ENCODE measurements at regions not wholly inside any gene's neighbourhood (a gene's known extent, or its start where the extent isn't known, plus 50 kb on each side); places are given as distances from the start of the nearest gene placed in this dataset.

DNA sequence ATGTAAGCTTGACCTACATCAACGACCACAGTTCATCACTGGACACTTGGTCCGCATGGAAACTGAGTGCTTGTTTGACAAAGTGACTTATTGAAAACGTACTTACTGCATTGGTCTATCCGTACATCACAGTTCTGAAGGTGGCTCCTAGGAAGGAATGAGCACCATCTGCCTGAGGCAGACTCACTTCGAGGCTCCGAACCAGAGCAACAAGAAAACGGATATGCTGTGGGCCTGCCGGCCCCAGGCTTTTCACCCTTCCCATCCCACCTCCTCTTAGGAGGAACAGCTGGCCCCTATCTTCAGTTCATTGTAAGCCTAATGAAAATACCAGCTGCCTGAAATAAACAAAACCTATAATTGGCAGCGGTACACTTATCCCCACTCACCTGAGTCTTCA, 67.2 kb upstream of the TSLP start:
- TF ChIP-seq, protein P1, sequence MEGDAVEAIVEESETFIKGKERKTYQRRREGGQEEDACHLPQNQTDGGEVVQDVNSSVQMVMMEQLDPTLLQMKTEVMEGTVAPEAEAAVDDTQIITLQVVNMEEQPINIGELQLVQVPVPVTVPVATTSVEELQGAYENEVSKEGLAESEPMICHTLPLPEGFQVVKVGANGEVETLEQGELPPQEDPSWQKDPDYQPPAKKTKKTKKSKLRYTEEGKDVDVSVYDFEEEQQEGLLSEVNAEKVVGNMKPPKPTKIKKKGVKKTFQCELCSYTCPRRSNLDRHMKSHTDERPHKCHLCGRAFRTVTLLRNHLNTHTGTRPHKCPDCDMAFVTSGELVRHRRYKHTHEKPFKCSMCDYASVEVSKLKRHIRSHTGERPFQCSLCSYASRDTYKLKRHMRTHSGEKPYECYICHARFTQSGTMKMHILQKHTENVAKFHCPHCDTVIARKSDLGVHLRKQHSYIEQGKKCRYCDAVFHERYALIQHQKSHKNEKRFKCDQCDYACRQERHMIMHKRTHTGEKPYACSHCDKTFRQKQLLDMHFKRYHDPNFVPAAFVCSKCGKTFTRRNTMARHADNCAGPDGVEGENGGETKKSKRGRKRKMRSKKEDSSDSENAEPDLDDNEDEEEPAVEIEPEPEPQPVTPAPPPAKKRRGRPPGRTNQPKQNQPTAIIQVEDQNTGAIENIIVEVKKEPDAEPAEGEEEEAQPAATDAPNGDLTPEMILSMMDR (IDR thresholded peaks at IDR 0.05; ENCODE audit: insufficient read depth, low read depth, low read length) = no peak
- TF ChIP-seq EZH2 (IDR thresholded peaks at IDR 0.05; ENCODE audit: insufficient read depth, low read length) = no peak

All from astrocyte (in vitro differentiated cells and primary cell).